H1 (cell line): ENCODE measurements at regions not wholly inside any gene's neighbourhood (a gene's known extent, or its start where the extent isn't known, plus 50 kb on each side); places are given as distances from the start of the nearest gene placed in this dataset.
"Not testable (repeated sequence)": the region's sequence is repeated elsewhere in the genome, so short reads cannot be mapped to it uniquely, and the experiment has no call there.

Experiments
- CTCF ChIA-PET: fragments of 300-600 bp; sonication (Branson Sonifier 250); formaldehyde crosslinking; loops from one replicate; lab custom pipeline; 2021; ENCODE audit not compliant: partially characterized antibody; lab: Charles Lee
- POLR2A ChIA-PET: fragments of 300-600 bp; sonication (Branson Sonifier 250); formaldehyde crosslinking; loops from one replicate; lab custom pipeline; 2021; ENCODE audit warnings: inconsistent platforms; ENCODE audit not compliant: partially characterized antibody; lab: Charles Lee
- DNase-seq, 2 experiments: peaks; one replicate each; pipeline versions ENCODE4 v3.0.0 to v3.0.0-alpha.2; 2010 to 2022; ENCODE audit warnings: low spot score in 2 of 2, low read depth in 1 of 2, mixed read lengths in 1 of 2
- FAIRE-seq: peaks from 2 replicates; lab custom pipeline; 2011; peaks lifted over from hg19 to GRCh38; lab: Jason Lieb, UNC
- H2AFZ ChIP-seq: 2 replicates; pipeline ENCODE4 v1.8.1; 2012; ENCODE audit warnings: low read length, inconsistent platforms
- H2AK5ac ChIP-seq: 2 replicates; pipeline ENCODE4 v1.6.1; 2013; ENCODE audit warnings: low read depth, low read length
- H2BK120ac ChIP-seq: replicated peaks from 2 replicates; pipeline ENCODE3; 2013; ENCODE audit warnings: low read depth, low read length, inconsistent platforms
- H2BK12ac ChIP-seq: 2 replicates; pipeline ENCODE4 v1.6.1; 2013; ENCODE audit warnings: low read depth, low read length
- H2BK15ac ChIP-seq: 2 replicates; pipeline ENCODE4 v1.6.1; 2013; ENCODE audit warnings: low read length
- H2BK20ac ChIP-seq: 2 replicates; pipeline ENCODE4 v1.6.1; 2013; ENCODE audit warnings: low read length
- H2BK5ac ChIP-seq: 2 replicates; pipeline ENCODE4 v1.6.1; 2013; ENCODE audit warnings: low read depth, low read length
- H3K14ac ChIP-seq: 2 replicates; pipeline ENCODE4 v1.6.1; 2013; ENCODE audit warnings: inconsistent platforms; ENCODE audit not compliant: insufficient read length
- H3K18ac ChIP-seq: 2 replicates; pipeline ENCODE4 v1.6.1; 2013; ENCODE audit warnings: low read length; ENCODE audit errors: extremely low read depth
- H3K23ac ChIP-seq: 2 replicates; pipeline ENCODE4 v1.6.1; 2013; ENCODE audit warnings: inconsistent platforms; ENCODE audit not compliant: insufficient read length
- H3K23me2 ChIP-seq: 2 replicates; pipeline ENCODE4 v1.6.1; 2013; ENCODE audit warnings: low read depth, low read length
- H3K27ac ChIP-seq: 2 replicates; pipeline ENCODE4 v1.6.1; 2011; ENCODE audit warnings: low read depth, low read length, inconsistent platforms
- H3K27me3 ChIP-seq, 4 experiments: replicated peaks in 1 of 4; 1 replicate in 1 of 4; 2 replicates in 3 of 4; pipeline versions ENCODE4 v1.6.1 to v1.8.1; 2011 to 2013; ENCODE audit warnings: low read length in 3 of 4, mild to moderate bottlenecking in 3 of 4, inconsistent platforms in 2 of 4, mixed read lengths in 2 of 4, moderate library complexity in 1 of 4; ENCODE audit not compliant: control insufficient read depth in 3 of 4, insufficient read depth in 3 of 4; ENCODE audit errors: extremely low read depth in 1 of 4
- H3K36me3 ChIP-seq, 4 experiments: 2 replicates each; pipeline versions ENCODE4 v1.6.1 to v1.8.1; 2011 to 2013; ENCODE audit warnings: mild to moderate bottlenecking in 4 of 4, low read length in 3 of 4, moderate library complexity in 2 of 4, control low read depth in 1 of 4, inconsistent platforms in 1 of 4; ENCODE audit not compliant: insufficient read depth in 4 of 4, control insufficient read depth in 2 of 4
- H3K4ac ChIP-seq: replicated peaks from 2 replicates; pipeline ENCODE3; 2013; ENCODE audit warnings: low read length, low read depth, mixed read lengths, inconsistent platforms; ENCODE audit not compliant: insufficient read length
- H3K4me1 ChIP-seq, 4 experiments: replicated peaks in 1 of 4; 1 replicate in 1 of 4; 2 replicates in 3 of 4; pipeline versions ENCODE4 v1.6.1 to v1.8.1; 2011 to 2013; ENCODE audit warnings: low read length in 3 of 4, inconsistent platforms in 2 of 4, mixed read lengths in 1 of 4; ENCODE audit not compliant: insufficient read depth in 4 of 4, control insufficient read depth in 3 of 4
- H3K4me2 ChIP-seq, 2 experiments: 2 replicates each; pipeline versions ENCODE4 v1.6.1 to v1.8.1; 2011 to 2013; ENCODE audit warnings: low read depth in 2 of 2, low read length in 2 of 2, control low read depth in 1 of 2, inconsistent platforms in 1 of 2, mild to moderate bottlenecking in 1 of 2; ENCODE audit not compliant: insufficient read depth in 1 of 2
- H3K4me3 ChIP-seq, 4 experiments: fragments of 200-600, 300-600 bp in 1 of 4; sonication (generic), shearing (Covaris generic), sonication (Bioruptor Twin) in 1 of 4; 2 replicates each; pipeline versions ENCODE4 v1.5.1 to v1.8.1; 2011 to 2016; ENCODE audit warnings: low read length in 4 of 4, low read depth in 3 of 4, control low read depth in 2 of 4, inconsistent platforms in 2 of 4, mild to moderate bottlenecking in 2 of 4, mixed read lengths in 1 of 4, moderate library complexity in 1 of 4; ENCODE audit not compliant: insufficient read depth in 2 of 4; ENCODE audit errors: extremely low read depth in 1 of 4
- H3K56ac ChIP-seq: replicated peaks from 2 replicates; pipeline ENCODE3; 2013; ENCODE audit warnings: low read depth, mild to moderate bottlenecking, mixed read lengths, low read length, inconsistent platforms; ENCODE audit not compliant: insufficient read length
- H3K79me1 ChIP-seq: 2 replicates; pipeline ENCODE4 v1.6.1; 2013; ENCODE audit warnings: low read depth, low read length, control low read depth
- H3K79me2 ChIP-seq, 2 experiments: 2 replicates each; pipeline versions ENCODE4 v1.6.1 to v1.8.1; 2012 to 2013; ENCODE audit warnings: low read length in 2 of 2, mild to moderate bottlenecking in 2 of 2, inconsistent platforms in 1 of 2; ENCODE audit not compliant: insufficient read depth in 2 of 2, control insufficient read depth in 1 of 2
- H3K9ac ChIP-seq, 4 experiments: replicated peaks in 1 of 4; 1 replicate in 1 of 4; 2 replicates in 3 of 4; pipeline versions ENCODE4 v1.6.1 to v1.8.1; 2011 to 2013; ENCODE audit warnings: low read depth in 3 of 4, low read length in 3 of 4, control low read depth in 2 of 4, mild to moderate bottlenecking in 2 of 4, moderate library complexity in 2 of 4, inconsistent platforms in 1 of 4; ENCODE audit errors: extremely low read depth in 1 of 4
- H3K9me3 ChIP-seq, 2 experiments: 2 replicates each; pipeline versions ENCODE4 v1.6.1 to v1.8.1; 2012 to 2013; ENCODE audit warnings: mild to moderate bottlenecking in 2 of 2, moderate library complexity in 2 of 2, control low read depth in 1 of 2, inconsistent platforms in 1 of 2, low read depth in 1 of 2, low read length in 1 of 2, mixed read lengths in 1 of 2; ENCODE audit not compliant: insufficient read depth in 2 of 2
- H4K20me1 ChIP-seq, 2 experiments: replicated peaks in 1 of 2; 2 replicates each; pipeline versions ENCODE3 to v1.8.1; 2011 to 2013; ENCODE audit warnings: inconsistent platforms in 2 of 2, low read length in 2 of 2, mild to moderate bottlenecking in 1 of 2; ENCODE audit not compliant: insufficient read depth in 2 of 2, control insufficient read depth in 1 of 2
- H4K5ac ChIP-seq: 2 replicates; pipeline ENCODE4 v1.6.1; 2013; ENCODE audit warnings: low read length, low read depth, mixed read lengths, inconsistent platforms; ENCODE audit not compliant: insufficient read length
- H4K8ac ChIP-seq: 2 replicates; pipeline ENCODE4 v1.8.0; 2013; ENCODE audit warnings: mild to moderate bottlenecking, moderate library complexity, low read length, inconsistent platforms; ENCODE audit not compliant: insufficient read depth; ENCODE audit errors: extremely low read depth
- H4K91ac ChIP-seq: replicated peaks from 2 replicates; pipeline ENCODE3; 2013; ENCODE audit warnings: low read length, mixed read lengths, inconsistent platforms; ENCODE audit not compliant: insufficient read length
- KDM4A ChIP-seq: IDR thresholded peaks from one replicate; pipeline ENCODE4 v1.7.1; 2012; ENCODE audit warnings: low read depth, mild to moderate bottlenecking, moderate library complexity, low read length, inconsistent platforms; ENCODE audit not compliant: severe bottlenecking
- POLR2A ChIP-seq, 2 experiments: IDR thresholded peaks; 1 replicate in 1 of 2; 2 replicates in 1 of 2; pipeline ENCODE4 v1.6.1; 2011; ENCODE audit warnings: low read depth in 2 of 2, low read length in 2 of 2, mild to moderate bottlenecking in 2 of 2; ENCODE audit errors: control extremely low read depth in 1 of 2
- WGBS, 2 experiments: shearing (Covaris generic) in 1 of 2; methylation state at CpG; one replicate each; pipeline versions ENCODE4 v1.1.6 to v1.1.7; 2013 to 2015; ENCODE audit warnings: low lambda C conversion rate in 2 of 2, mixed read lengths in 2 of 2, inconsistent platforms in 1 of 2, low coverage in 1 of 2, missing lambda C conversion rate in 1 of 2; ENCODE audit not compliant: insufficient replicate concordance in 2 of 2, insufficient coverage in 1 of 2, insufficient read length in 1 of 2; ENCODE audit errors: extremely low coverage in 1 of 2, missing lambda C conversion rate in 1 of 2; 5-methylcytosine and 5-hydroxymethylcytosine counted together

DNA sequence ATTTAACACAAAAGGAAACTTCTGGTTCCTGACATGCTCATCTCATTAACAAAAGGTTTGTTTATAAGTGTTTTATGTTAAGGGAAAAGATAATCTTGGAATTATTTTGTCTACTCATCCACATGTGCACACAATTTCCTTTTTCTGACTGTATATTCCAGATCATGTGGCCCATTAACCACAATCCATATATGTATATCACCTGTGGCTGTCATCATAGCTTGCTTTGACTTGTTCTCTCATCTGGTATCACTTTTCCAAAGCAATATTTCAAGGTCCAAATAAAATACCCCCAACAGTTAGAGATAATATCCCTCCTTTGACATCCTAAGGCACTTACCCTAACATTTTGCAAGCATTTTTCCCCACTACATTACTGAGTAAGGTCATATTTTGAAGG is 856.1 kb downstream of the CDH11 start (continued):
- TF ChIP-seq KDM4A, result no peak
- TF ChIP-seq POLR2A (IDR thresholded peaks at IDR 0.05; ENCODE audit: control extremely low read depth in 1 of 2, low read depth in 2 of 2, low read length in 2 of 2), result no peak

DNA sequence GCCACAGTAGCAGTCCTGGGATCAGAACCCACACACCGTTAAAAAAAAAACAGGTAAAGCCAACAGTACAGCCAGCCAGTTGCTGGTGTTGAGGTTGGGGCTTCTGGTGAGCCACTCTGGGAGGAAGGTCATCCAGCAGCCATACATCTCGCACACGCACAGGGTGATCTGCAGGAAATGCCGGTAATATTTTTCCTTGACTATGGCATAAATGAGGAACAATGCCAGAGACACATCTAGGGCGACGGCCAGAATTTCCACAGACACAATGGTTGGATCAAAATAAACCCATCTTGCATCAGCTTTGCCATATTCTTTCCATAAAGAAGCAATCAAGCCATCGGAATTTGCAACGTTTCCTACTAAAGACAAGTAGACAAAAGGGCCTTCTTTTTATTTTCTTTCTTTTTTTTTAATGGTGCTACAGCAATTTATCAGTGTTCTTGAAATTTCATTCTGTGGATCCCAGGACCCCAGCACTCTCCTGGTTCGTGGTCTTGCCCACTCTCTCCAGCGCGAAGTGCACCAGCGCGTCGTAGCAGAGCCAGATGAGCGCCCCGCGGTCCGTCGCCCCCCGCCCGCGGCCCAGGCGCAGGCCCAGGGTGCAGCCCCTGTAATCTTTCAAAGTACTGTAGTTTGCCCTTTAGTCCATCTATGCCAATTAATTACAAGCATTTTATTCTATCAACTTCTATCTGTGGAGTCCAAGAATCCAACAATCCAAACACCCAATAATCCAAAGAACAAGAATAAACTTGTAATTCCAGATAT is 861.0 kb downstream of the CDH11 start:
- WGBS, 2 experiments, result 99% methylated on average over 23 of the region's 23 CpGs; no CpG with 5 or more reads in 1 of the 2 experiments
- H3K4me3 ChIP-seq, H3K18ac ChIP-seq, FAIRE-seq, H3K27me3 ChIP-seq, H2BK12ac ChIP-seq, H4K8ac ChIP-seq, H2BK5ac ChIP-seq, H4K5ac ChIP-seq, POLR2A ChIA-PET, H3K4me1 ChIP-seq, H3K56ac ChIP-seq, H3K4me2 ChIP-seq, H2AFZ ChIP-seq, H3K27ac ChIP-seq, H2BK15ac ChIP-seq, DNase-seq, H3K9me3 ChIP-seq, H3K79me1 ChIP-seq, H2AK5ac ChIP-seq, H4K20me1 ChIP-seq, CTCF ChIA-PET, H2BK120ac ChIP-seq, H3K14ac ChIP-seq, H3K79me2 ChIP-seq, H3K9ac ChIP-seq, H3K23ac ChIP-seq, H2BK20ac ChIP-seq, H3K36me3 ChIP-seq, H3K23me2 ChIP-seq, H3K4ac ChIP-seq, H4K91ac ChIP-seq: not testable (repeated sequence)
